ENCODE measurements at regions not wholly inside any gene's neighbourhood (a gene's known extent, or its start where the extent isn't known, plus 50 kb on each side); places are given as distances from the start of the nearest gene placed in this dataset.

DNA sequence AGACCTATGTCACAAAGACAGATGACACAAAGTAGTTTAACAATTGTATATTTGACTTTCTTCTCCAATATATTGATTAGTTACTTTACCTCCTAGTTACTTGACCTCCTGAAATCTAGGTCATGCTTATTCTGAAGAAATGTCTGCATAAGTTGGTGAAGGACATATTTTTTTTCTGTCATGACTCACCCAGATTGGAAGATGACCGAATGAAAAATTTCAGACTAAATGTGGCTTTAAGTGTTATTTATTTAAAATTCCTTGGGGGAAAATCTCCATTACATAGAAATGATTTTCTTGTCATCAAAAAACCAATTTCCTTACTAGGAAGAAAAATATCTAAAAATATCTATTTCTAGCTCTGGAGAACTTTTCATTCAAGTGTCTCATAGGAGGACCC, 217.1 kb downstream of the POSTN start:
- TF ChIP-seq, protein P1, sequence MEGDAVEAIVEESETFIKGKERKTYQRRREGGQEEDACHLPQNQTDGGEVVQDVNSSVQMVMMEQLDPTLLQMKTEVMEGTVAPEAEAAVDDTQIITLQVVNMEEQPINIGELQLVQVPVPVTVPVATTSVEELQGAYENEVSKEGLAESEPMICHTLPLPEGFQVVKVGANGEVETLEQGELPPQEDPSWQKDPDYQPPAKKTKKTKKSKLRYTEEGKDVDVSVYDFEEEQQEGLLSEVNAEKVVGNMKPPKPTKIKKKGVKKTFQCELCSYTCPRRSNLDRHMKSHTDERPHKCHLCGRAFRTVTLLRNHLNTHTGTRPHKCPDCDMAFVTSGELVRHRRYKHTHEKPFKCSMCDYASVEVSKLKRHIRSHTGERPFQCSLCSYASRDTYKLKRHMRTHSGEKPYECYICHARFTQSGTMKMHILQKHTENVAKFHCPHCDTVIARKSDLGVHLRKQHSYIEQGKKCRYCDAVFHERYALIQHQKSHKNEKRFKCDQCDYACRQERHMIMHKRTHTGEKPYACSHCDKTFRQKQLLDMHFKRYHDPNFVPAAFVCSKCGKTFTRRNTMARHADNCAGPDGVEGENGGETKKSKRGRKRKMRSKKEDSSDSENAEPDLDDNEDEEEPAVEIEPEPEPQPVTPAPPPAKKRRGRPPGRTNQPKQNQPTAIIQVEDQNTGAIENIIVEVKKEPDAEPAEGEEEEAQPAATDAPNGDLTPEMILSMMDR (IDR thresholded peaks at IDR 0.05; ENCODE audit: low read depth, low read length, poor library complexity, severe bottlenecking), result no peak
- no peak for TF ChIP-seq EZH2phosphoT487 (IDR thresholded peaks at IDR 0.05; ENCODE audit: borderline replicate concordance, low read length)

All from DOHH2 (cell line).